H9 (cell line): ENCODE measurements at regions not wholly inside any gene's neighbourhood (a gene's known extent, or its start where the extent isn't known, plus 50 kb on each side); places are given as distances from the start of the nearest gene placed in this dataset.

ENCODE experiments used
- DNase-seq: peaks from one replicate; pipeline ENCODE4 v3.0.0-alpha.2; 2017
- H2AFZ ChIP-seq: one replicate; pipeline ENCODE4 v1.6.1; 2013; ENCODE audit warnings: mild to moderate bottlenecking, low read length, control low read depth, moderate library complexity
- H2AK5ac ChIP-seq: 2 replicates; pipeline ENCODE4 v1.6.1; 2013; ENCODE audit warnings: low read length, control low read depth, mixed read lengths; ENCODE audit not compliant: insufficient read length
- H2BK120ac ChIP-seq: one replicate; pipeline ENCODE4 v1.6.1; 2013; ENCODE audit warnings: low read depth, mild to moderate bottlenecking, low read length, control low read depth, inconsistent platforms; ENCODE audit not compliant: poor library complexity, severe bottlenecking
- H2BK12ac ChIP-seq: 2 replicates; pipeline ENCODE4 v1.6.1; 2013; ENCODE audit warnings: low read length, control low read depth, mixed read lengths, low read depth; ENCODE audit not compliant: insufficient read length
- H2BK15ac ChIP-seq: 2 replicates; pipeline ENCODE4 v1.6.1; 2013; ENCODE audit warnings: low read depth, low read length, control low read depth
- H2BK20ac ChIP-seq: one replicate; pipeline ENCODE4 v1.6.1; 2013; ENCODE audit warnings: low read depth, mild to moderate bottlenecking, low read length, control low read depth, inconsistent platforms; ENCODE audit not compliant: poor library complexity, severe bottlenecking
- H2BK5ac ChIP-seq: 2 replicates; pipeline ENCODE4 v1.6.1; 2013; ENCODE audit warnings: low read length, control low read depth, mixed read lengths; ENCODE audit not compliant: insufficient read length
- H3K14ac ChIP-seq: 2 replicates; pipeline ENCODE4 v1.6.1; 2013; ENCODE audit warnings: low read length, control low read depth; ENCODE audit not compliant: insufficient read depth
- H3K18ac ChIP-seq: 2 replicates; pipeline ENCODE4 v1.6.1; 2013; ENCODE audit warnings: low read depth, mild to moderate bottlenecking, mixed read lengths, low read length, control low read depth; ENCODE audit not compliant: insufficient read length
- H3K23ac ChIP-seq: 2 replicates; pipeline ENCODE4 v1.6.1; 2013; ENCODE audit warnings: low read length, control low read depth, mixed read lengths, low read depth; ENCODE audit not compliant: insufficient read length
- H3K23me2 ChIP-seq: 2 replicates; pipeline ENCODE4 v1.6.1; 2013; ENCODE audit warnings: low read depth, mild to moderate bottlenecking, mixed read lengths, low read length, control low read depth; ENCODE audit not compliant: insufficient read length, poor library complexity, severe bottlenecking
- H3K27ac ChIP-seq: 2 replicates; pipeline ENCODE4 v1.5.1; 2013; ENCODE audit warnings: low read length, control low read depth, mixed read lengths, low read depth; ENCODE audit not compliant: insufficient read length
- H3K27me3 ChIP-seq: 2 replicates; pipeline ENCODE4 v1.6.1; 2013; ENCODE audit warnings: low read length, control low read depth, inconsistent platforms; ENCODE audit not compliant: insufficient read depth
- H3K4ac ChIP-seq: 2 replicates; pipeline ENCODE4 v1.6.1; 2013; ENCODE audit warnings: low read depth, mild to moderate bottlenecking, control low read depth, inconsistent platforms, low read length, moderate library complexity
- H3K4me1 ChIP-seq: 2 replicates; pipeline ENCODE4 v1.6.1; 2013; ENCODE audit warnings: low read length, control low read depth, inconsistent platforms; ENCODE audit not compliant: insufficient read depth
- H3K4me2 ChIP-seq: 2 replicates; pipeline ENCODE4 v1.6.1; 2013; ENCODE audit warnings: low read length, control low read depth, mixed read lengths; ENCODE audit not compliant: insufficient read length, insufficient read depth
- H3K56ac ChIP-seq: 2 replicates; pipeline ENCODE4 v1.6.1; 2013; ENCODE audit warnings: low read depth, mild to moderate bottlenecking, mixed read lengths, low read length, control low read depth; ENCODE audit not compliant: insufficient read length
- H3K79me1 ChIP-seq: 2 replicates; pipeline ENCODE4 v1.6.1; 2013; ENCODE audit warnings: low read depth, mild to moderate bottlenecking, moderate library complexity, low read length, control low read depth, inconsistent platforms; ENCODE audit not compliant: insufficient read depth, poor library complexity, severe bottlenecking
- H3K79me2 ChIP-seq: 2 replicates; pipeline ENCODE4 v1.6.1; 2013; ENCODE audit warnings: low read length, control low read depth, inconsistent platforms; ENCODE audit not compliant: insufficient read depth
- H3K9ac ChIP-seq: 2 replicates; pipeline ENCODE4 v1.6.1; 2013; ENCODE audit warnings: low read length, control low read depth, mixed read lengths; ENCODE audit not compliant: insufficient read length; ENCODE audit errors: extremely low read depth
- H3K9me3 ChIP-seq: one replicate; pipeline ENCODE4 v1.6.1; 2013; ENCODE audit warnings: low read depth, low read length, inconsistent platforms; ENCODE audit not compliant: control insufficient read depth
- H3T11ph ChIP-seq: one replicate; pipeline ENCODE4 v1.6.1; 2013; ENCODE audit warnings: mild to moderate bottlenecking, low read length, control low read depth, inconsistent platforms
- H4K20me1 ChIP-seq: one replicate; pipeline ENCODE4 v1.6.1; 2013; ENCODE audit not compliant: control insufficient read depth, insufficient read length, insufficient read depth
- H4K5ac ChIP-seq: 2 replicates; pipeline ENCODE4 v1.6.1; 2013; ENCODE audit warnings: low read depth, mild to moderate bottlenecking, mixed read lengths, low read length, control low read depth; ENCODE audit not compliant: insufficient read length
- H4K8ac ChIP-seq: replicated peaks from 2 replicates; pipeline ENCODE4 v1.6.1; 2013; ENCODE audit warnings: low read length, control low read depth, mixed read lengths, low read depth; ENCODE audit not compliant: insufficient read length
- H4K91ac ChIP-seq: 2 replicates; pipeline ENCODE4 v1.6.1; 2013; ENCODE audit warnings: low read depth, mild to moderate bottlenecking, moderate library complexity, mixed read lengths, low read length, control low read depth; ENCODE audit not compliant: insufficient read length
- H3K27ac Mint-ChIP-seq, 3 experiments: 2 replicates in 2 of 3; 3 replicates in 1 of 3; pipeline ENCODE4 v1.8.0; 2020 to 2021; ENCODE audit warnings: mixed read lengths in 3 of 3, mild to moderate bottlenecking in 1 of 3, moderate library complexity in 1 of 3
- H3K27me3 Mint-ChIP-seq: 2 replicates; pipeline ENCODE4 v1.8.0; 2021; ENCODE audit warnings: low read depth, mild to moderate bottlenecking, moderate library complexity, mixed read lengths
- H3K36me3 Mint-ChIP-seq, 3 experiments: 2 replicates in 2 of 3; 3 replicates in 1 of 3; pipeline ENCODE4 v1.8.0; 2020 to 2021; ENCODE audit warnings: low read depth in 3 of 3, mixed read lengths in 3 of 3; ENCODE audit not compliant: insufficient read depth in 1 of 3
- H3K4me1 Mint-ChIP-seq, 2 experiments: 2 replicates each; pipeline ENCODE4 v1.8.0; 2020; ENCODE audit warnings: mixed read lengths in 2 of 2
- H3K4me3 Mint-ChIP-seq, 2 experiments: 2 replicates in 1 of 2; 3 replicates in 1 of 2; pipeline ENCODE4 v1.8.0; 2020 to 2021; ENCODE audit warnings: mild to moderate bottlenecking in 2 of 2, mixed read lengths in 2 of 2, moderate library complexity in 1 of 2
- H3K9me3 Mint-ChIP-seq, 2 experiments: 2 replicates in 1 of 2; 3 replicates in 1 of 2; pipeline ENCODE4 v1.8.0; 2020; ENCODE audit warnings: mild to moderate bottlenecking in 2 of 2, mixed read lengths in 2 of 2, moderate library complexity in 1 of 2
- CTCF ChIP-seq: fragments of 200-600 bp; sonication (generic); conservative IDR thresholded peaks from 3 replicates; pipeline ENCODE4 v1.8.0; 2021; ENCODE audit warnings: antibody characterized with exemption, mild to moderate bottlenecking
- WGBS: extraction: QIAGEN DNeasy Blood & Tissue Kit; methylation state at CpG from one replicate; pipeline ENCODE4 v1.1.7; 2013; ENCODE audit warnings: missing lambda C conversion rate, low lambda C conversion rate, mixed read lengths; ENCODE audit not compliant: insufficient read length; ENCODE audit errors: extremely low coverage; 5-methylcytosine and 5-hydroxymethylcytosine counted together

DNA sequence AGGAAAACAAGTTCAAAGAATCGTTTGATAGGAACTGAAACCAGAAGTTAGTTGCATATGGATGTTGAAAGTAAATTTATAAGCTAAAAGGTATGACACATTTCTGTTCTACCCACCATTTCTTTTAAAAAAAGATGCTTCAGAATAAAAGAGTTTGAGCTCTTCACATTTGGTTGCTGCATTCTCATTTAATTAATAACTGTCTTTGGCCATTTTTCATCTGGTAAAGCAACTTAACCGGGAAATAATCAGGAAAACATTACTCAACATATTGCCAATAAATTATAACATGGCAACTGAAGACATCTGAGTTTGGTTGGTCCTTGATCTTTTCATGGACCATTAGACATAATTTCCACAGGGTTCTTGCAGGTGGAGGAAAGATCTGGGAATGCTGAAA lies 180.2 kb upstream of the TWIST2 start:
- H3K79me1 ChIP-seq = no peaks in the 10 kb centered on the region
- no peak overlapping the region for H2BK20ac ChIP-seq
- no peak overlapping the region for H3K9ac ChIP-seq
- H3K9me3 ChIP-seq = no peaks in the 10 kb centered on the region
- no peaks in the 10 kb centered on the region for H3K79me2 ChIP-seq
- H3K4ac ChIP-seq = no peak overlapping the region
- no peak overlapping the region for H3K4me3 Mint-ChIP-seq
- H3K4me2 ChIP-seq = no peak overlapping the region
- no peaks in the 10 kb centered on the region for H3K4me1 Mint-ChIP-seq
- H3K27me3 Mint-ChIP-seq = peaks cover 50% of the 10 kb centered on the region
- H3K36me3 Mint-ChIP-seq = no peaks in the 10 kb centered on the region; a peak in 1 of 7 replicates
- H3K14ac ChIP-seq = no peak overlapping the region
- no peak overlapping the region for H3K27ac Mint-ChIP-seq
- no peaks in the 10 kb centered on the region for H3K27me3 ChIP-seq
- H3K23ac ChIP-seq = no peak overlapping the region
- DNase-seq = no peak
- WGBS = no CpG with 5 or more reads among the region's 2 CpGs
- no peak overlapping the region for H4K8ac ChIP-seq
- no peak for TF ChIP-seq CTCF
- H4K5ac ChIP-seq = no peak overlapping the region
- H4K91ac ChIP-seq = no peak overlapping the region
- no peaks in the 10 kb centered on the region for H3K23me2 ChIP-seq
- no peak overlapping the region for H3K27ac ChIP-seq
- H3K56ac ChIP-seq = no peak overlapping the region
- H3K18ac ChIP-seq = no peak overlapping the region
- no peaks in the 10 kb centered on the region for H4K20me1 ChIP-seq
- no peaks in the 10 kb centered on the region for H3K4me1 ChIP-seq
- H2BK15ac ChIP-seq = no peak overlapping the region
- no peak overlapping the region for H2BK12ac ChIP-seq
- no peak overlapping the region for H3T11ph ChIP-seq
- H2AK5ac ChIP-seq = no peak overlapping the region
- no peak overlapping the region for H2BK120ac ChIP-seq
- H2BK5ac ChIP-seq = no peak overlapping the region
- H2AFZ ChIP-seq = no peak overlapping the region
- H3K9me3 Mint-ChIP-seq = peaks cover 7 to 9% of the 10 kb centered on the region in 2 experiments; a peak in 4 of 5 replicates
